AG09319 (cell line): ENCODE measurements at regions not wholly inside any gene's neighbourhood (a gene's known extent, or its start where the extent isn't known, plus 50 kb on each side); places are given as distances from the start of the nearest gene placed in this dataset.

Source experiments
- DNase-seq: peaks from one replicate; pipeline ENCODE4 v3.0.0-alpha.2; 2010; ENCODE audit warnings: low read depth; ENCODE audit errors: extremely low read depth
- CTCF ChIP-seq: IDR thresholded peaks from 2 replicates; pipeline ENCODE4 v1.5.1; 2011; ENCODE audit warnings: low read depth, mild to moderate bottlenecking, inconsistent platforms, low read length, moderate library complexity

- no peak for DNase-seq
- TF ChIP-seq CTCF, result no peak
Observed at GRCh38 chr9:38215465-38215864, 146.4 kb upstream of the SHB start.

- no peak for DNase-seq
Observed at GRCh38 chr9:38214432-38214831, 145.4 kb upstream of the SHB start.

GRCh38 chr9:38213631-38214299 lies 144.7 kb upstream of the SHB start:
- TF ChIP-seq CTCF, result no peak
- DNase-seq, result no peak

More at GRCh38 chr9:38214432-38214831, 145.4 kb upstream of the SHB start:
- no peak for TF ChIP-seq CTCF

GRCh38 chr9:38212016-38212415 lies 143.0 kb upstream of the SHB start:
- no peak for TF ChIP-seq CTCF

GRCh38 chr9:38211002-38211401 lies 142.0 kb upstream of the SHB start:
- no peak for TF ChIP-seq CTCF
- DNase-seq, result no peak

More at GRCh38 chr9:38212016-38212415, 143.0 kb upstream of the SHB start:
- DNase-seq, result no peak

GRCh38 chr9:38208206-38208901 lies 139.3 kb upstream of the SHB start:
- TF ChIP-seq CTCF, result no peak
- no peak for DNase-seq

- no peak for TF ChIP-seq CTCF
- DNase-seq, result no peak
Observed at GRCh38 chr9:38207247-38207778, 138.3 kb upstream of the SHB start.
